T-helper 2 cell treated with Interferon-gamma antibody and Interleukin-4, amounts not matched to agents 100 ng/mL and 5 ng/mL, for 36 hours (primary cell): ENCODE measurements at regions not wholly inside any gene's neighbourhood (a gene's known extent, or its start where the extent isn't known, plus 50 kb on each side); places are given as distances from the start of the nearest gene placed in this dataset.

ENCODE experiments used
- intact Hi-C: fragments of 100-400 bp; cut with micrococcal nuclease; formaldehyde crosslinking; loops from one replicate; pipeline ENCODE4 v1.15.1; 2023

DNA sequence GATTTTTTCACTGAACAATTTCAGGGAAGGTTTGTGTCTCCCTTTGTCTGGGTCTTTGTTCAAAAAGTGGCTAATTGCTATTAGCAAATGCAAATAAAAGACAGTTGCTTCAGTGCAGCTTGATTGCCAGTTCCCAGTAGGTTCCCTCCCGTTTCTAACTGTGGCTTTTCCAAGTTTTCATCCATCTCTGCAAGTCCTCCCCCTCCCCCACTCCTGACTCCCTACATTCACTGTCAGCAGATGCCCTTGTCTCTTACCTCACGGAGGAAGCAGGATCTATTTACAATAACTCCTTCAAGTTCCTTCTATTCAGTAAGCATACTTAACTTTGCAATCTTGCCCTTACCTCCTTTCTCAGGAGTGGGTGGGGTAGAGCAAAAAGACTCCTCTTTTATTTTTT, 55.4 kb upstream of the SCEL start:
- intact Hi-C loops: no loop called here

DNA sequence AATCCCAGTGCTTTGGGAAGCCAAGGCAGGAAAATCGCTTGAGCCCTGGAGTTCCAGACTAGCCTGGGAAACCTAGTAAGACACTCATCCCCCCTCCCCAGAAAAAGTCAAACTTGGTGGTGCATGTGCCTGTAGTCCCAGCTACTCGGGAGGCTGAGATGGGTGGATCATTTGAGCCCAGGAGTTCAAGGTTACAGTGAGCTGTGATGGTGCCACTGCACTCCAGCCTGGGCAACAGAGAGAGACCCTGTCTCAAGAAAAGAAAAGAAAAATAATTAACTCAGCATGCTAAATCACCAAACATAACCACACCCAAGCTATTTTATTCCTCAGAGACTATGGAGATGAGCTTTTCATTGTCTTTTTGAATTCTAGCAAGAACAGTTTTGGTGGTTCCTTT, 56.2 kb upstream of the SCEL start:
- intact Hi-C loops: loop anchor here (2.0 to 10.0 kb wide), 5 partner anchors 207 to 595 kb away; partner anchors contain the start of genes CLN5 and KCTD12

DNA sequence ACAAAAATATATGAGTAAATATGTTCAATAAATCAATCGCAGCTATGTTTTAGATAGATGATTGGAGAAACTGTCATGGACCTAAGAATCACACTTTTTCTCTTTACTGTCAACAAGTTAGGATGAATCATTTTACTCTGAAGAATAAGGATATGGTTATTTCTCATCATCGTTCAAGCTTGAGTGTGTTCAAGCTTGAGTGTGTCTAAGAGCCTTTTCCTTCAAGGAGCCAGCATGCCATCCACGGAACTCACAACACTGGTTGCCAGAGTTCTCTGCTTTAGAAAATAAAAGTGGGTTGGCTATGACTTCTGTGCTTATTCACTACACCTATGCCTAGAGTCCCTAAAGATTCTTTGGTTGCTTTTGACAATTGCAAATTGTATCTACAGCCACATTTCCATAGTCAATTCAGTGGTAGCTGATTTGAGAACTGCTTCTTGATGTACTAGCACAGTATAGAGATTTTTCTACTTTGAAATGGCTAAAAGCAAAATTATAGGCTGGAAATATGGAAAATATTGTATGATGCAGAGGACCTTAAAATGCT, 58.1 kb upstream of the SCEL start:
- intact Hi-C loops: loop anchor here (5.0 to 10.0 kb wide), 4 partner anchors 205 to 593 kb away; partner anchors contain the start of genes CLN5 and KCTD12

GRCh38 chr13:77476456-77476855, 59.0 kb upstream of the SCEL start:
- intact Hi-C loops: loop anchor here (5.0 to 10.0 kb wide), 4 partner anchors 204 to 592 kb away; partner anchors contain the start of genes CLN5 and KCTD12

DNA sequence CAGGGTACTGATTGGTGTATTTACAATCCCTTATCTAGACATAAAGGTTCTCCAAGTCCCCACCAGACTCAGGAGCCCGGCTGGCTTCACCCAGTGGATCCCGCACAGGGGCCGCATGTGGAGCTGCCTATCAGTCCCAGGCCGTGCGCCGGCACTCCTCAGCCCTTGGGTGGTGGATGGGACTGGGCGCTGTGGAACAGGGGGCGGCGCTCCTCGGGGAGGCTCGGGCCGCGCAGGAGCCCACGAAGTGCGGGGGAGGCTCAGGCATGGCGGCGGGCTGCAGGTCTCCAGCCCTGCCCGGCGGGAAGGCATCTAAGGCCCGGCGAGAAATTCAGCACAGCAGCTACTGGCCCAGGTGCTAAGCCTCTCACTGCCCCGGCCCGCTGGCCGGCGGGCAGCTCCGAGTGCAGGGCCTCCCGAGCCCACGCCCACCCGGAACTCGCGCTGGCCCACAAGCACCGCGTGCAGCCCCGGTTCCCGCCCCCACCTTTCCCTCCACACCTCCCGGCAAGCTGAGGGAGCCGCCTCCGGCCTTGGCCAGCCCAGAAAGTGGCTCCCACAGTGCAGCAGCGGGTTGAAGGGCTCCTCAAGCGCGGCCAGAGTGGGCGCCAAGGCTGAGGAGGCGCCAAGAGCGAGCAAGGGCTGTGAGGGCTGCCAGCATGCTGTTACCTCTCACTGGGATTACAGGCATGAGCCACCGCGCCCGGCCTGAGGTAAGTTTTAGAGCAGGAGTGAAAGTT, 60.0 kb upstream of the SCEL start:
- intact Hi-C loops: loop anchor here (5.0 to 10.0 kb wide), 4 partner anchors 203 to 591 kb away; partner anchors contain the start of genes CLN5 and KCTD12

DNA sequence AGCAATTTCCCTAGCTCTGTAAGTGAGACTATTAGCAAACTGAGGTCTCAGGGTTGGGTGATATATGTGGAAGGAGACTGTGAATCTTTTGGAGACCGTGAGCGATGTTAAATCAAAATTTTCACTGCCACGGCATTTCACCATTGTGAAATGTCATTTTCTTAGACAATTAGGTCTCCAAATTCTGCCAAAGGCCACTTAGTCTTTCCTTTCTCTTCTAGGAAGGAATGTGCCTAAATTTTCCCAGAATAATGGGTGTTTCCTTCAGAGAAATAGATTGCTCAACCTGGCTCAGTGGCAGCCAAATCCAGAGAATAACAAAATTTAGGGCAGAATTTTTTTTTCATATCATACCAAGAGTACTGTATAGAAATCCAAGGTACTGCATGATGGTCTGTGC, 64.5 kb upstream of the SCEL start:
- intact Hi-C loops: loop anchor here (10.0 kb wide), 3 partner anchors 396 to 586 kb away; partner anchors contain the start of genes CLN5 and KCTD12

DNA sequence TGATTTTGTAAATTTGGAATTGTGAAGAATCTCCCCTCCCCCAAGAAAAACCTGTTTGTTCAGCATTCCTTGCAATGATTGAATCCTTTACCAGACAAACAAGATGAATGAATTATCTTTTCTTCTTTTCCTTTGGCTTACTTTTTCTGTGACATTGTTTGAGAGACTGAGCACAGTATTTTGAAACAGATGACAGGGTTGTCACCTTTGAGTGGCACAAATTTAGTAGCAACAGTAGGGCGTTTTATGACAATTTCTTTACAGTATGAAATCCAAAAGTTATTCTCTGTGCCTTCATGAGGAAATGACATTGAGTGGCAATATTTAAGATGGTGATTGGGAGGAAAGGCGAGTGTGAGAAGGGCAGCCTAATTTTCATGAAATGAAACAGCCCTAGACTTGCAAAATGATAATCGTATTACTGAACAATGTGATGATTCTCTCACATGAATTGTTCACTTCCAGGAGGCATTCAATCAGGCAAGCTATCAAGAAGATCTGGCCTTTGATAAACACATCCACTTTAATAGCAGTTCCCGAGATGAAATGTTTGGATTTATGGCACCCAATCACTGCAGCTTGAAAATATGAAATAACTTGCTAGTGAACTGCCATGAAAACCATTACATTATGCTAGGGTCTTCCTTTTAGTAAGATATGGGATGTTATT, 68.6 kb upstream of the SCEL start:
- intact Hi-C loops: no loop called here

GRCh38 chr13:77465603-77466195, 69.8 kb upstream of the SCEL start:
- intact Hi-C loops: no loop called here

GRCh38 chr13:77460195-77460594, 75.3 kb upstream of the SCEL start:
- intact Hi-C loops: no loop called here

- intact Hi-C loops: no loop called here
Measured at GRCh38 chr13:77459592-77459991, 75.9 kb upstream of the SCEL start.

- intact Hi-C loops: no loop called here
Measured at GRCh38 chr13:77458736-77459135, 76.8 kb upstream of the SCEL start.

GRCh38 chr13:77457966-77458365, 77.5 kb upstream of the SCEL start:
- intact Hi-C loops: no loop called here

DNA sequence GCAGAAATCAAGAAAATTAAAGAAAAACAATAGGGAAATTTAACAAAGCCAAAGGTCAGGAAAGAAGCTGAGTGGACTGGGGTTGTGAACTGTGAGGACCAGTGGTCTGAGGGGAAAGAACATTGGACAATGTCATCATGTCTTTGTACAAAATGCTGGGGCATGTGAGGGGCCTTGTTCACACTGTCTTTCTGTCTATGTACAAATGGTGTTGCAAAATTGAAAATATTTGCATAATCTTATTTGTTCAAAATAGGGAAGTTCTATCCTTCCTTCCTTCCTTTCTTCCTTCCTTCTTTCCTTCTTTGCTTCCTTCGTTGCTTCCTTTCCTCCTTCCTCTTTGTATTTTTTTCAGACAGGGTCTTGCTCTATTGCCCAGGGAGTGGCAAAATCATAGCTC, 79.2 kb upstream of the SCEL start:
- intact Hi-C loops: no loop called here

DNA sequence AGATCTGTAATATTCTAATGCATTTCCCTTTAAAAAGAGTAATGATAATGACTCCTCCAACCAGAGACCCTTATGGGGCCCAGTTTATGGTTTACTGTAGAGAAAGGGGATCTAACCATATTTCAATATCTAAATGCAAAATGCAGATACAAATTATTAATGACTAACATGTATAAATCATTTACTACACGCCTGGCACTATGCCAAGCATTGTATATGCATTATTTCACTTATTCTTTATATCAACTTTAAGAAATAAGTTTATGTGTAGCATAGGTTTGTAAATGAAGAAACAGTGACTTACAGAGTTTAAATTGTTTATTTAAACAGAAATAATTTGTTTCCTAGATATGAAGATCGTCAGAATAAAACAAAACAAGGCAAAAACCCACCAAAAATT, 86.2 kb upstream of the SCEL start:
- intact Hi-C loops: no loop called here

GRCh38 chr13:77448689-77449088, 86.8 kb upstream of the SCEL start:
- intact Hi-C loops: no loop called here

DNA sequence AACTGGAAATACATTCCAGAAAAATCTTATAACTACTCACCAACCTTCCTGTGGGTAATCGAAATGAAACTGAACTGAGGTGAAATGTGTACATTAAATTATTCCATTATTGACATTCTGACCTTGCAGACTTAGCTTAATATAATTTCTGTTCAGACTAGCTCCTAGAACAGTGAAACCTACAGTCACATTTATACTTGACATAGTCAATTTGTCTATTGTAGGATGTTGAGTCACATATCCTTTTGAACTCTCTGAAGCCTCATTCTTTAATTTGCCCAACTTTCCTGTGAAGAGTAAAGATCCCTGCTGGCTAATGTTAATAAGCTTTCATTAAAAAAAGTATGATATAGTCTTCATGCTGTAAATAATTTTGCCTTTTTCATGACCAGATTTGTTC, 92.0 kb upstream of the SCEL start:
- intact Hi-C loops: no loop called here

GRCh38 chr13:77437267-77437666, 98.2 kb upstream of the SCEL start:
- intact Hi-C loops: no loop called here

GRCh38 chr13:77434289-77434688, 101.2 kb upstream of the SCEL start:
- intact Hi-C loops: no loop called here

- intact Hi-C loops: no loop called here
Measured at GRCh38 chr13:77431449-77431848, 104.1 kb upstream of the SCEL start.

- intact Hi-C loops: no loop called here
Measured at GRCh38 chr13:77430377-77430951, 103.6 kb upstream of the MYCBP2 start.

DNA sequence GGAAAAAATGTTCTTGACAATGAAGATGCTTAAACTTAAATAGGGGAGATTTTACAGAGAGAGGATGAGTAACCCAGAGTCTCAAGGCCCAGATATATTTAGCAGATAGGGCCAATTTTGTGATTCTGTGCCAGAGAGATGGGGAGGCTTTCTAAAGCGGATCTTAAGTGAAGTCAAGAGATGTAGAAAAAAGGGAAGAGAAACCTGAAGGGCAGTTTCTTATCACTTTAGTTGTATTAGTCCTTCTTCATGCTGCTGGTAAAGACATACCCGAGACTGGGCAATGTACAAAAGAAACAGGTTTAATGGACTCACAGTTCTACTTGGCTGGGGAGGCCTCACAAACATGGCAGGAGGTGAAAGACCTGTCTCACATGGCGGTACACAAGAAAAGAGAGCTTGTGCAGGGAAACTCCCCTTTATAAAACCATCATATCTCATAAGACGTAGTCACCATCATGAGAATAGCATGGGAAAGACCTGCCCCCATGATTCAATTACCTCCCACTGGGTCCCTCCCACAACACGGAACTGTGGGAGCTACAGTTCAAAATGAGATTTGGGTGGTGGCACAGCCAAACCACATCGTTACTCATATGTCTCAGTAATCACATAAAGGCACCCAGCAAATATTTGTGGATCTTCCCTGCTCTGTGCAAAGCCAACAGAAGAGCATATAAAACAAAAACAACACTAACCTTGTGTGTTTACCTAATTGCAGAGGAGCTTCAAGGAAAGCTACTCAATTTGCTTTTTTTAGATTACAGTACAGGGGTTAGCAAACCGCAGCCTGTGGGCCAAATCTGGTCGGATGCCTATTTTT, 102.6 kb upstream of the MYCBP2 start:
- intact Hi-C loops: no loop called here
